ENCODE measurements at regions not wholly inside any gene's neighbourhood (a gene's known extent, or its start where the extent isn't known, plus 50 kb on each side); places are given as distances from the start of the nearest gene placed in this dataset.

GRCh38 chr7:115740043-115740442 is 290.5 kb downstream of the TFEC start:
- no peaks in the 10 kb centered on the region for H3K4me1 ChIP-seq (ENCODE audit: control insufficient read depth in 1 of 2, insufficient read depth in 2 of 2, low read length in 2 of 2)
- H3K27ac ChIP-seq (ENCODE audit: low read length): no peak overlapping the region
- H3K4me3 ChIP-seq (ENCODE audit: low read depth in 1 of 2, low read length in 2 of 2): no peak overlapping the region
- H3K9me3 ChIP-seq (ENCODE audit: control insufficient read depth in 1 of 2, low read length in 2 of 2): no peaks in the 10 kb centered on the region
- no peaks in the 10 kb centered on the region for H3K36me3 ChIP-seq (ENCODE audit: control insufficient read depth in 1 of 2, insufficient read depth in 2 of 2, low read length in 2 of 2)
- H3K27me3 ChIP-seq (ENCODE audit: low read depth, low read length): no peaks in the 10 kb centered on the region

GRCh38 chr7:115734641-115735040 is 295.9 kb downstream of the TFEC start:
- Histone ChIP-seq H3K27me3 (ENCODE audit: low read depth, low read length) (no peaks in the 10 kb centered on the region), H3K4me3 (ENCODE audit: low read depth in 1 of 2, low read length in 2 of 2) (no peak overlapping the region), H3K4me1 (ENCODE audit: control insufficient read depth in 1 of 2, insufficient read depth in 2 of 2, low read length in 2 of 2) (no peaks in the 10 kb centered on the region), H3K27ac (ENCODE audit: low read length) (no peak overlapping the region), H3K36me3 (ENCODE audit: control insufficient read depth in 1 of 2, insufficient read depth in 2 of 2, low read length in 2 of 2) (no peaks in the 10 kb centered on the region), H3K9me3 (ENCODE audit: control insufficient read depth in 1 of 2, low read length in 2 of 2) (no peaks in the 10 kb centered on the region)

GRCh38 chr7:115731796-115732471 is 298.6 kb downstream of the TFEC start:
- Histone ChIP-seq H3K36me3 (ENCODE audit: control insufficient read depth in 1 of 2, insufficient read depth in 2 of 2, low read length in 2 of 2) (no peaks in the 10 kb centered on the region), H3K9me3 (ENCODE audit: control insufficient read depth in 1 of 2, low read length in 2 of 2) (no peaks in the 10 kb centered on the region), H3K27ac (ENCODE audit: low read length) (no peak overlapping the region), H3K27me3 (ENCODE audit: low read depth, low read length) (no peaks in the 10 kb centered on the region), H3K4me3 (ENCODE audit: low read depth in 1 of 2, low read length in 2 of 2) (no peak overlapping the region), H3K4me1 (ENCODE audit: control insufficient read depth in 1 of 2, insufficient read depth in 2 of 2, low read length in 2 of 2) (no peaks in the 10 kb centered on the region)

GRCh38 chr7:115728518-115728917 is 302.0 kb downstream of the TFEC start:
- no peaks in the 10 kb centered on the region for H3K4me1 ChIP-seq (ENCODE audit: control insufficient read depth in 1 of 2, insufficient read depth in 2 of 2, low read length in 2 of 2)
- H3K27ac ChIP-seq (ENCODE audit: low read length): no peak overlapping the region
- no peaks in the 10 kb centered on the region for H3K27me3 ChIP-seq (ENCODE audit: low read depth, low read length)
- no peak overlapping the region for H3K4me3 ChIP-seq (ENCODE audit: low read depth in 1 of 2, low read length in 2 of 2)
- H3K9me3 ChIP-seq (ENCODE audit: control insufficient read depth in 1 of 2, low read length in 2 of 2): no peaks in the 10 kb centered on the region
- H3K36me3 ChIP-seq (ENCODE audit: control insufficient read depth in 1 of 2, insufficient read depth in 2 of 2, low read length in 2 of 2): no peaks in the 10 kb centered on the region

GRCh38 chr7:115724400-115725056 is 306.0 kb downstream of the TFEC start:
- no peak overlapping the region for H3K4me3 ChIP-seq (ENCODE audit: low read depth in 1 of 2, low read length in 2 of 2)
- H3K4me1 ChIP-seq (ENCODE audit: control insufficient read depth in 1 of 2, insufficient read depth in 2 of 2, low read length in 2 of 2): no peaks in the 10 kb centered on the region
- no peaks in the 10 kb centered on the region for H3K9me3 ChIP-seq (ENCODE audit: control insufficient read depth in 1 of 2, low read length in 2 of 2)
- no peaks in the 10 kb centered on the region for H3K27me3 ChIP-seq (ENCODE audit: low read depth, low read length)
- no peak overlapping the region for H3K27ac ChIP-seq (ENCODE audit: low read length)
- H3K36me3 ChIP-seq (ENCODE audit: control insufficient read depth in 1 of 2, insufficient read depth in 2 of 2, low read length in 2 of 2): no peaks in the 10 kb centered on the region

- no peak overlapping the region for H3K4me3 ChIP-seq (ENCODE audit: low read depth in 1 of 2, low read length in 2 of 2)
- no peaks in the 10 kb centered on the region for H3K9me3 ChIP-seq (ENCODE audit: control insufficient read depth in 1 of 2, low read length in 2 of 2)
- H3K27me3 ChIP-seq (ENCODE audit: low read depth, low read length): no peaks in the 10 kb centered on the region
- no peaks in the 10 kb centered on the region for H3K4me1 ChIP-seq (ENCODE audit: control insufficient read depth in 1 of 2, insufficient read depth in 2 of 2, low read length in 2 of 2)
- H3K27ac ChIP-seq (ENCODE audit: low read length): no peak overlapping the region
- no peaks in the 10 kb centered on the region for H3K36me3 ChIP-seq (ENCODE audit: control insufficient read depth in 1 of 2, insufficient read depth in 2 of 2, low read length in 2 of 2)
Observed at GRCh38 chr7:115722302-115722977, 308.1 kb downstream of the TFEC start.

- no peaks in the 10 kb centered on the region for H3K9me3 ChIP-seq (ENCODE audit: control insufficient read depth in 1 of 2, low read length in 2 of 2)
- no peaks in the 10 kb centered on the region for H3K36me3 ChIP-seq (ENCODE audit: control insufficient read depth in 1 of 2, insufficient read depth in 2 of 2, low read length in 2 of 2)
- H3K4me3 ChIP-seq (ENCODE audit: low read depth in 1 of 2, low read length in 2 of 2): no peak overlapping the region
- H3K27ac ChIP-seq (ENCODE audit: low read length): no peak overlapping the region
- no peaks in the 10 kb centered on the region for H3K4me1 ChIP-seq (ENCODE audit: control insufficient read depth in 1 of 2, insufficient read depth in 2 of 2, low read length in 2 of 2)
- no peaks in the 10 kb centered on the region for H3K27me3 ChIP-seq (ENCODE audit: low read depth, low read length)
Observed at GRCh38 chr7:115721293-115722217, 309.0 kb downstream of the TFEC start.

- Histone ChIP-seq H3K4me3 (ENCODE audit: low read depth in 1 of 2, low read length in 2 of 2) (no peak overlapping the region), H3K27ac (ENCODE audit: low read length) (no peak overlapping the region), H3K9me3 (ENCODE audit: control insufficient read depth in 1 of 2, low read length in 2 of 2) (no peaks in the 10 kb centered on the region), H3K36me3 (ENCODE audit: control insufficient read depth in 1 of 2, insufficient read depth in 2 of 2, low read length in 2 of 2) (no peaks in the 10 kb centered on the region), H3K27me3 (ENCODE audit: low read depth, low read length) (no peaks in the 10 kb centered on the region), H3K4me1 (ENCODE audit: control insufficient read depth in 1 of 2, insufficient read depth in 2 of 2, low read length in 2 of 2) (no peaks in the 10 kb centered on the region)
Observed at GRCh38 chr7:115719963-115720362, 310.6 kb downstream of the TFEC start.

- no peaks in the 10 kb centered on the region for H3K36me3 ChIP-seq (ENCODE audit: control insufficient read depth in 1 of 2, insufficient read depth in 2 of 2, low read length in 2 of 2)
- H3K27ac ChIP-seq (ENCODE audit: low read length): no peak overlapping the region
- no peak overlapping the region for H3K4me3 ChIP-seq (ENCODE audit: low read depth in 1 of 2, low read length in 2 of 2)
- no peaks in the 10 kb centered on the region for H3K9me3 ChIP-seq (ENCODE audit: control insufficient read depth in 1 of 2, low read length in 2 of 2)
- no peaks in the 10 kb centered on the region for H3K4me1 ChIP-seq (ENCODE audit: control insufficient read depth in 1 of 2, insufficient read depth in 2 of 2, low read length in 2 of 2)
- no peaks in the 10 kb centered on the region for H3K27me3 ChIP-seq (ENCODE audit: low read depth, low read length)
Observed at GRCh38 chr7:115709664-115710063, 320.9 kb downstream of the TFEC start.

GRCh38 chr7:115708013-115708341 is 322.6 kb downstream of the TFEC start:
- no peaks in the 10 kb centered on the region for H3K27me3 ChIP-seq (ENCODE audit: low read depth, low read length)
- H3K27ac ChIP-seq (ENCODE audit: low read length): no peak overlapping the region
- no peaks in the 10 kb centered on the region for H3K9me3 ChIP-seq (ENCODE audit: control insufficient read depth in 1 of 2, low read length in 2 of 2)
- no peak overlapping the region for H3K4me3 ChIP-seq (ENCODE audit: low read depth in 1 of 2, low read length in 2 of 2)
- H3K36me3 ChIP-seq (ENCODE audit: control insufficient read depth in 1 of 2, insufficient read depth in 2 of 2, low read length in 2 of 2): no peaks in the 10 kb centered on the region
- H3K4me1 ChIP-seq (ENCODE audit: control insufficient read depth in 1 of 2, insufficient read depth in 2 of 2, low read length in 2 of 2): no peaks in the 10 kb centered on the region

Measured in muscle layer of duodenum (tissue), 2 donors.